NCI-H460 (cell line): ENCODE measurements at regions not wholly inside any gene's neighbourhood (a gene's known extent, or its start where the extent isn't known, plus 50 kb on each side); places are given as distances from the start of the nearest gene placed in this dataset.
"Not testable (repeated sequence)": the region's sequence is repeated elsewhere in the genome, so short reads cannot be mapped to it uniquely, and the experiment has no call there.

Source experiments
- DNase-seq: peaks from one replicate; pipeline ENCODE4 v3.0.0-alpha.2; 2016; ENCODE audit warnings: low read depth; ENCODE audit errors: extremely low read depth

GRCh38 chr4:111020476-111020875, 397.6 kb upstream of the PITX2 start:
- no peak for DNase-seq

GRCh38 chr4:111020961-111021360, 398.1 kb upstream of the PITX2 start:
- DNase-seq: no peak

GRCh38 chr4:111022758-111023157, 399.9 kb upstream of the PITX2 start:
- no peak for DNase-seq

GRCh38 chr4:111027526-111027925, 404.6 kb upstream of the PITX2 start:
- no peak for DNase-seq

GRCh38 chr4:111028795-111029194, 405.9 kb upstream of the PITX2 start:
- DNase-seq: no peak

- no peak for DNase-seq
These were observed 408.2 kb upstream of the PITX2 start for GRCh38 chr4:111031001-111031579.

GRCh38 chr4:111031596-111031995, 408.7 kb upstream of the PITX2 start:
- no peak for DNase-seq

GRCh38 chr4:111037591-111038360, 414.9 kb upstream of the PITX2 start:
- DNase-seq: no peak

GRCh38 chr4:111040904-111041303, 418.0 kb upstream of the PITX2 start:
- no peak for DNase-seq

GRCh38 chr4:111043286-111043685, 420.4 kb upstream of the PITX2 start:
- DNase-seq: no peak

- no peak for DNase-seq
These were observed 423.1 kb upstream of the PITX2 start for GRCh38 chr4:111045992-111046391.

- DNase-seq: no peak
These were observed 423.9 kb upstream of the PITX2 start for GRCh38 chr4:111046811-111047210.

GRCh38 chr4:111048316-111048715, 425.4 kb upstream of the PITX2 start:
- DNase-seq: no peak

GRCh38 chr4:111064342-111064993, 441.6 kb upstream of the PITX2 start:
- DNase-seq: no peak

GRCh38 chr4:111066001-111066400, 443.1 kb upstream of the PITX2 start:
- no peak for DNase-seq

GRCh38 chr4:111066447-111066846, 443.6 kb upstream of the PITX2 start:
- DNase-seq: no peak

- DNase-seq: no peak
These were observed 444.0 kb upstream of the PITX2 start for GRCh38 chr4:111066887-111067286.

GRCh38 chr4:111068883-111069282, 446.0 kb upstream of the PITX2 start:
- DNase-seq: no peak

GRCh38 chr4:111070390-111070789, 447.5 kb upstream of the PITX2 start:
- no peak for DNase-seq

- no peak for DNase-seq
These were observed 451.7 kb upstream of the PITX2 start for GRCh38 chr4:111074523-111075114.

GRCh38 chr4:111076299-111076698, 453.4 kb upstream of the PITX2 start:
- DNase-seq: not testable (repeated sequence)

GRCh38 chr4:111108153-111108552, 485.3 kb upstream of the PITX2 start:
- no peak for DNase-seq
